IPS-18c (cell line): ENCODE measurements at regions not wholly inside any gene's neighbourhood (a gene's known extent, or its start where the extent isn't known, plus 50 kb on each side); places are given as distances from the start of the nearest gene placed in this dataset.

Experiments
- H3K4me3 ChIP-seq: 2 replicates; pipeline ENCODE4 v1.7.0; 2013; ENCODE audit warnings: low read depth, mild to moderate bottlenecking, low read length, moderate library complexity; ENCODE audit not compliant: insufficient read depth
- H3K9me3 ChIP-seq: one replicate; pipeline ENCODE4 v1.6.1; 2013; ENCODE audit warnings: mild to moderate bottlenecking, low read length, moderate library complexity; ENCODE audit not compliant: control insufficient read depth, insufficient read depth

DNA sequence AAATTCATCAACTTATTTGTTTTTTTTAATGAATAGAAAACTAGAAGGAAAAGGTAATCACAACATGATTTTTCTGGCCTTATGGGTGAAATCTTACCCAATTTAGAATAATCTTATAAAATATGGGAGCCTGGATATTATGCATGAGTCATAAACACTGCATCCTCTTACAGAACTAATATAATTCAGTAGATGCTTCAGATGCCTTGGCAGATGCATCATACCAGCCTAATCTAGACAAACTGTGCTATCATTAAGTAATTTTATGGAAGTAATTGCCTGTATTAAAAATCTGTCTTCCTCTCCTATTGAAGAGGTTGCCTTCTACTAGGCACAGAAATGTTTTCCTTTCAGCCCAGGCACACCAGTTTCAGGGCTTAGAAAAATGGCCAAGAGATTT is 2384.6 kb upstream of the WWC1 start:
- Histone ChIP-seq H3K9me3 (peaks cover 4% of the 10 kb centered on the region), H3K4me3 (no peak overlapping the region)

DNA sequence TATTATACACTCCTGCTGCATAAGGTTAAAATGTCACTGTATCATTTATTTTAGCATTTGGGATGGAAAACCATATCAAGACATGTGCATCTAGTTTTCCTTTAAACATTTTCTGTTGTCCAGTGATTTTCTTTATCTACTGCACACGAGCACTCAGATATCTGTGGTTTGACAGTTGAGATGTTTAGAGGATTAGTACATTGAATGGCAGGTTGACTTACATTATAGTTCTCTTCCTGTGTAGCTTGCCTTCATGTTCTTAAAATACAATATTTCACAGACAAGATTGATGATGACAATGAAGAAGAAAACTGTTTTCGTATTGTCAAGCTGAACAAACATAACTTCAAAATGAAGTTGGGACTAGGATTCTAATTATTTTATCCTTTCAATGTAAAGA is 2378.4 kb upstream of the WWC1 start:
- Histone ChIP-seq H3K9me3 (peaks cover 4% of the 10 kb centered on the region), H3K4me3 (no peak overlapping the region)

DNA sequence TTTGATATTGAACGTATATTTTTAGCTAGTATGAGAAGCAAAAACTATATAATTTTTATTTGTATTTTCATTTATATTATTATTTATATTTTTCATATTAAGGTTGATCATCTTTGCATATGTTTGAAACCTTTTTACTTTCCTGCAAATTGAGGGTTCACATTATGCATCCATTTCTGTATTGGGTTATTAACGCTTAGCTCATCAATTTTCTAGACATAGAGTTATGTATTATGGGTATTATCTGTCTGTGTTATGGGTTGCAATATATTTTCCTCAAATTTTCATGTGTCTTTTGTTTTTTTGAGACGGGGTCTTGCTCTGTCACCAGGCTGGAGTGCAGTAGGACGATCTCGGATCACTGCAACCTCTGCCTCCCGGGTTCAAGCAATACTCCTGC is 2377.0 kb upstream of the WWC1 start:
- H3K4me3 ChIP-seq = no peak overlapping the region
- no peaks in the 10 kb centered on the region for H3K9me3 ChIP-seq

DNA sequence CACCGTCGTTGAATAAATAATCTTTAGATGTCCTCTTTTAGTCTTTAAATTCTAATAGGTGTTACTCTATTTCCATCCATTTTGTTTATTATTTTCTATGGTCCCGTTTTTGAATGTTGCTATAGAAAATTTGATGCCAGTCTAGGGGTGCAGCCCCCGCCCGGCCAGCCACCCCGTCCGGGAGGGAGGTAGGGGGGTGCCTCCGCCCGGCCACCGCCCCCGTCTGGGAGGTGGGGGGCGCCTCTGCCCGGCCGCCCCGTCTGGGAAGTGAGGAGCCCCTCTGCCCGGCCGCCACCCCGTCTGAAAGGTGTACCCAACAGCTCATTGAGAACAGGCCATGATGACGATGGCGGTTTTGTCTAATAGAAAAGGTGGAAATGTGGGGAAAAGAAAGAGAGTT is 2372.2 kb upstream of the WWC1 start:
- Histone ChIP-seq H3K4me3 (no peak overlapping the region), H3K9me3 (no peaks in the 10 kb centered on the region)

DNA sequence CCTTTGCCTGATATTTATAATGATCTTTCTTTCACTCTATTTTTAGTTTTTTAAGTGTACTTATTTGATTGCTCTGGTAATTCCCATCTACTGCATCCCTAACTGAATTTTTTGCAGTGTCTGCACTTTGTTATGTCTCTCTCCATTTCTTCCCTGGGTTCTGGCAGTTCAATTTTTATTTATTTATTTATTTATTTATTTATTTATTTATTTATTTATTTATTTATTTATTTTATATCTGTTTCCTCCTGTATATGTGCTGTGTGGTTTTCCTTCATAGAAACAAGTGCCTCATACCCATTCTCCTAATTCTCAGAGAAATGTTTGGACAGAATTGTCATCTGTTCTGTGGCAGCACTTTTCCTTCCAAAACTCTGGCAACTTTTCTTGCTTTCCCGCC is 2370.8 kb upstream of the WWC1 start:
- H3K4me3 ChIP-seq = no peak overlapping the region
- no peaks in the 10 kb centered on the region for H3K9me3 ChIP-seq

DNA sequence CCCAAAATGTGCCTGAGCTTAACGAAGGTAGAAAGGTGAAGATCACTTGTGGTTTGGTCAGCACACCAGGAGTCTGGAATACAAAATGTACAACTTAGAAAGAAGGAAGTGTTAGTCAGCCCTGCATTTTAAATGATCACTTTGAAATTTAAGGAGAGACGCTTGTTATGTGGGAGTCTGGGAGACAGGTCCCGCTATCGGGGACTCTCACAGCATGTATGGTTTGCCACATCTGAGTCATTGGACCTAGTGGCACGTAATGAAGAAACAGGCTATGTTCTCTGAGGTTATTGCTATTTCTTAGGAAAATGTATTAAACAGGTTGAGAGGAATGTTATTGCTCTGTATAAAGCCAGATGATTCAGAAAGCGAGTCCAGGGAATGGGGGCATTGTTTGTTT is 2362.5 kb upstream of the WWC1 start:
- H3K4me3 ChIP-seq = no peak overlapping the region
- no peaks in the 10 kb centered on the region for H3K9me3 ChIP-seq

DNA sequence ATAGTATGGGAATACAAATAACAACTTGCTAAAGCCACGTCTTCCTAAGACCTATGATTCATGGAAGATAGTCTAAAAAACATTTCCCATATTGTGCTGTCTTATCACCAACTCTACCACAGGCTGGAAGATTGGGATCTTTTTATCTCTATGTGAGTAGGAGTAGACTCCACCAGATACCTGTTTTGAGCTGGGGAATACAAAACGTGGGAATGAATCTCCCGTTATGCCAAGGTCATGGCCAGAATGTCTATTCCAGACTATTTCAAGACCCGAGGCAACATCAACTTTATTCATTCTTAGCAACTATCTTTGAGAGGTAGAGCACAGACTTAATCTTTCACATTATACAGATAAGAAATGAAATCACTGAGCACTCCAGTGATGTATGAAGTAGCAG is 2350.9 kb upstream of the WWC1 start:
- Histone ChIP-seq H3K4me3 (no peak overlapping the region), H3K9me3 (no peaks in the 10 kb centered on the region)

DNA sequence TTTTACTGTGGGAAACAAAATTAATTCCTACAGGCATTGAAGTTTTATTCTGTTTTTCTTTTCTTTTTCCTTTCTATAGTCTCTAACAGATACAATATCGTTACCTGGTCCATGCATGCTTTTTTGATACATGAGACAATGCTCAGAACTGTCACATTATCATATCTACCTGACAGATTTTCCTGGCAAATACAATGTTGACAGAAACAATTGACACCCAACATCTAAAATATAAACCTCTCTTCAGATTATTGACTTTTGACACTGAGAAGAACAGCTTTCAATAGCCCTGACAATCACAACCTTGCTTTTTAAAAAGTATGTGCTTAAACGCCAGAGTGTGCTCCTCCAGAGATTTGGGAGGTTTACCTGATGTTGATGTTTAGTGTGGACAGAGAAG is 2334.6 kb upstream of the WWC1 start:
- no peak overlapping the region for H3K4me3 ChIP-seq
- no peaks in the 10 kb centered on the region for H3K9me3 ChIP-seq

DNA sequence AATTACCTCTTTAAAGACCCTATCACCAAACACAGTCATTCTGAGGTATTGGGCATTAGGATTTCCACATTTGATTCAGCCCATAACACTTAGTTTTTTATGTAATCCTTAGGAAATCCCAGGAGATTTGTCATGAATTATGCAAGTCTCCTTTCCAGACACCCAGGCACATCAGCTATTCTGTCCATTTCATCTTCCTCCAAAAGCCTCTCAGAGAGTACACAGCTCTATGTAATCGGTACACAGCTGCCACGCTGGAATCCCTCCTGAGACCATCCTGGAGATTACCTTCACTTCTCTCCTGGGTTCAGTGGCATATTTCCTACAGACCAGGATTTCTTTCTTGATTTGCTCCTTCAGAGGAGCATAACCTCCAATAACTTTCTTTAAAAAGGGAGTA is 2309.8 kb upstream of the WWC1 start:
- Histone ChIP-seq H3K4me3 (no peak overlapping the region), H3K9me3 (no peaks in the 10 kb centered on the region)

DNA sequence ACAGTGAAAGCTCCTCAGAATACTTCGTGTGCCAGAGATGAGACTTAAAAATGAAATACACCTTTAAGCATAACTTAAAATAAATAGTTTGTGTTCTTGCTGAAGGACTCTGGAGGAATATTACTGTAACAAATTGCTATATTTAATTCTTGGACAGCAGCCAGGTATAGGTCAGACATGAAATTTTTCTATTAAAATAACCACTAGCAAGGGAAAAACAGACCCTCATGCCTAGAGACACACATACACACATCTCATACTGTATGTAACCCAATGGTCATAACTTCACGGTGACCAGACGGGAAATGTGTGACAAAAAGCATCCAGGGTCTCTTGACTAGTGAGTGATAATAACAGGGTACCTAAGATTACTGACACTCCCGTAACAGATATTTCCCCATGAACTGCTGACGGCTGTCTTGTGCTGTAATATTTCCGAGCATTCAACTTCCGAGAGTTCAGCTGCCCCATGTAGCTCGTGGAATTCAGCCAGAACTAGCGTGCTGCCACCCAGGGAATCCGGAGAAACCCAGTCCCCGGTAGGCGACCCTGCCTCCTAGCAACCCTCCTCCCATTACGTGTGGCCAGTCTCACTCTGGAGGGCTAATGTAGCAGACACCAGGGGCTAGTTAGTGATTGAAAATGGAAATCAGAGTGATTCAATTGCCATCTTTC is 2295.1 kb upstream of the WWC1 start:
- Histone ChIP-seq H3K9me3 (no peaks in the 10 kb centered on the region), H3K4me3 (no peak overlapping the region)

DNA sequence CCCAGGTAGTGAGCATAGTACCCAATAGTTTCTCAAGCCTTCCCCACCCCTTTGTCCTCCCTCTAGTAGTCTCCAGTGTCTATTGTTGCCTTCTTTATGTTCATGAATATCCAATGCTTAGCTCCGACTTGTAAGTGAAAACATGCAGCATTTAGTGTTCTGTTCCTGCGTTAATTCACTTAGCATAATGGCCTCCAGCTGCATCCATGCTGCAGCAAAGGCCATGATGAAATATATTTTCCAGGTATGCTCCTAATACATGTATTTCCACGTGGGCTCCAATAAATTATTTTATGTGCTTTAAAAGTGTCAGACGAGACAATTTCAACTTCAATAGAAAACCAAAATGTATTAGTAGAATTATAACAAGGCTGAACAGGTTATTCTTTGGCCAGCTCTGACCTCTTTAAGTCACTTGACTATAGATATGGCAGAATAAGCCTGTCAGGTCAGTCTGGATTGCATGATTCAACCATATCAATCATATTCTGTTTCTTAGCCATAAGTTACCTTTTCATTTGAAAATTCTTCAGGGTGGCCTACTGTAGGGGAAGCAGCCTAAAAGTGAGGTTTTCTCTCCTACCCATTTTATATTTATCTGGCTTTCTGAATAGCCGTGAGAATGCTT is 2291.6 kb upstream of the WWC1 start:
- Histone ChIP-seq H3K4me3 (no peak overlapping the region), H3K9me3 (no peaks in the 10 kb centered on the region)

DNA sequence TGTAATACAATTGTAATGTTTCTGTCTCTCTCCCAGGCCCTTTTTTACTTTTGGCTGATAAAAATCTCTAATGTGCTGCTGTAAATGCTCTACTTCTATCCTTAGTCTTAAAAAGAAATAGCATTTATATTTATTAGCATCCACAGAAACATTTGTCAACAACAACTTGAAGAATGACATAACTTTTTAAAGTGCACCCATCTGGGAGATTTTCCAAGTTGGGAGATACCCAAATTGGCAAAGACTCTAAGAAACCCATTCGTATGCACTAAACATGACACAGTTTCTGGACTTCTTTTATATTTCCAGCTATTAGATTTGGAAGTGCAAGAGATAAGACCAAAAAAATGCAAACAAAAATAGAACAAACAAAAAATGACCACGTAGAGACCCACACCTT is 2287.4 kb upstream of the WWC1 start:
- no peaks in the 10 kb centered on the region for H3K9me3 ChIP-seq

DNA sequence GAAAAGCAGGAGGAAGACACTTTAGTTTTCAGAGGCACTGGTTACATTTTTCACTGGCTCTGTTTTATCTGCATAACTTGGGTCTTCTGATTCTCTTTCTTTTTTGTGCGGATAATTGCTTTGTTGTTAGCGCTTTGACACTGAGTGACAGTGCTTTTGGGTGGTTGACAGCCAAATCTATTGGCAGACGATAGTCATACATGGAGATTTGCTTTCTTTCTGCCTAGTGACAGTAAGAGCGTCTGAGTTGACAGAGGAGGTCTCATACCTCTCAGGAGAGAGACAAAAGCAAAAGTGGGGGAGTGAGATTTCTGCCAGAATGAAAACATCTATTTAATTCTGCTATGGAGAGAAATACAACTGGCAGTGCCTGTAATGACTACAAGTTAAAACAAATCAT is 2278.0 kb upstream of the WWC1 start:
- Histone ChIP-seq H3K4me3 (no peak overlapping the region), H3K9me3 (no peaks in the 10 kb centered on the region)

More for the DNA sequence above, 2287.4 kb upstream of the WWC1 start:
- no peak overlapping the region for H3K4me3 ChIP-seq

DNA sequence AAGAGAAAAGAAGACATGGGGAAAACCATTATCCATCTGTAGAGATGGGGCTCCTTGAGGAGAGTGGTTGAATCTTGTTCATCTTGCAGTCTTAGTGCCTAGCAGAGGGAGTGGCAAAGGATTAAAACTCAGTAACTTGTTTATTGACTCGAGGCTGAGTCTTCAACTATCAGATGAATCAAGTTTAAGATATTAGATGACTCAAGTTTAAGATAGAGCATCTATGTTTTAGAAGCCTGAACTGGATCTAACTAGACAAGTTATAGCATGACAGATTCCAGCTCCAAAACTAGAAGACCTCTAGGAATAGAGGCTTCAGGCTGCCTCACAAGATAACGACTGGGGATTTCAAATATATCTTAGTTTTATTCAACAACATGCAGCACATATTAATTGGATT is 2277.2 kb upstream of the WWC1 start:
- no peaks in the 10 kb centered on the region for H3K9me3 ChIP-seq
- no peak overlapping the region for H3K4me3 ChIP-seq

DNA sequence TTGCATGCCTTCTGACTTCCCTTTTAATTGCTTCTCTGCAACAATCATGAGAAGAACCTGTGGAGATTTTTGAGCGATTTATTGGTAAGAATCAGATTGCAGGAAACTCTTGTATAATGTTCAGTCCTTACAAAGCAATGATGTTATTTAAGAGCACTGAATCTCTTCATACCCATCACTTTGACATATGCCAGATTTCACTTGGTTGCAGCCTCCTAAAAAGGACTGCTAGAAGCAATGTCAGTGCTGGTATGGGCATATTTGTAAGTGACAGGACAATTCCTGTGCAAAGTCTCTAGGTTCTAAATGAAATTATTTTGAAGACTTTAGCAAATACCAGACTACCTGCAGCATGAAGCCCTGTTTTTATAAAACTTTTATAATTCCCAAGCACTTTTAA is 2272.7 kb upstream of the WWC1 start:
- Histone ChIP-seq H3K9me3 (no peaks in the 10 kb centered on the region), H3K4me3 (no peak overlapping the region)

DNA sequence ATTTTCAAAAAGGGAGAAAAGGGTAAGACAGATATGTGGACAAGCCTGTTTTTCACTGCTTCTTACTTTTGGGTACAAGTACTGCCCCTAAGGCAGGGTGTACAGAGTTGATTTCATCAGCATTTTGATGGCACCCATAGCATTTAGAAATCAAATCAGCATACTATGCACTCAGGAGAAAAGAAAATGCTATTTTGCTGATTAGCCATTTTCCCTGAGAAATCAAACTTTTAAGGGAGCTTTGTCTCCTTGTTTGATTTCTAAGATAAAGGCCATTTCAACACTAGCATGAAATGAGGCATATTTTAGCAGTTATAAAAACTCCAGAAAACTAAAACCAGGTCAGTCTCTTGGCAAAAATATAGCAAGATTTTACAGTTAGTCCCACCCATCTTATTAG is 2269.4 kb upstream of the WWC1 start:
- Histone ChIP-seq H3K4me3 (no peak overlapping the region), H3K9me3 (no peaks in the 10 kb centered on the region)

DNA sequence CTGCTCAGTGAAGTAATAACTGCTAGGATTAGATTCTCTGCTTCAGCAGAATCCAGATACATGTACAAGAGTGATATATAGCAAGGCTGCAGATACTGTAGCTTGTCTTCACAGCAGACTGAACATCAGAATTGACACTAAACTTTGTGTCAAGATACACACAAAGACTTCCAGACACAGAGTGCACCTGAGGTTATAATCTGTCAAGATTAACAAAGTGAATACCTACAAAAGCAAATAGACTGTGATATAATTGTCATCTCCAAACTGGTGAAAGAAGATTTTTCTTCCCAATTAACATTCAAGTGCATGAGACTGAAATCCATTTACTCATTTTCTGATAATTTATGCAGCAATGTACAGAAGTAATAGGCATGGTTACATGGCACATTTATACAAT is 2266.5 kb upstream of the WWC1 start:
- H3K4me3 ChIP-seq = no peak overlapping the region
- H3K9me3 ChIP-seq = no peaks in the 10 kb centered on the region

DNA sequence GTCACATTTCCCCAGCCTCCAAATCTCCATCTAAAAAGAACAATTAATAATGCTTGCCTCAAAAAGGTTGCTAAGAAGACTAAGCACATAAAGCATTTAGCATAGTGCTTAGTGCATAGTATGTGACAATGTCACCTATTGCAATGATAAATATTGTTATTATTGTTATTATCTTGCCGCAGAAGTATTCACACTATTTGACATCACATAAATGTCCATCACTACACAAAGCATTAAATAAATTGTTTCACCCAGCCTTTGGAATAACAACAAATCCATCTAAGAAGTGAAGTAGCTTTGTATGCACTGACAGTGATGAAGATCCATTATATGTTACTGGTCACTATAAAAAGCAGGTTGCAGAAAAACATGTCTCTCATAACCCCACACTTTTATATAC is 2263.9 kb upstream of the WWC1 start:
- H3K4me3 ChIP-seq = no peak overlapping the region
- H3K9me3 ChIP-seq = no peaks in the 10 kb centered on the region

DNA sequence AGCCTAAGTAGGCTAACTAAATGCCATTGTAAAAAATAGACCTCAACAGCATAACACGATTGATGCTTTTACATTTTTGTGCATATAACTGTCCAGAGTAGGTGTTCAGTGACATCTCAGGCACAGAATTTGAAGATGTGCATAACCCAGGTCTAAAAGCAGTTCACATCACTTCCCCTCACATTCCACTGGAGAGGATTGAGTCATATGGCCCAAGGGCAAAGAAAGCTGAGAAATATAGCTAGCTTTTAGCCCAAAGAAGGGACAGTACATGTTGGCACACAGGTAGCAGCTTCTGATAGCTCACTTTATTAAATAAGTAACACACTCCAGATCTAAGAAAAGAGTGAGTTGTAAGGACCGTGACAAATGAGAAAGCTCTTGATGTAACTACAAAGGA is 2259.5 kb upstream of the WWC1 start:
- H3K4me3 ChIP-seq = no peak overlapping the region
- no peaks in the 10 kb centered on the region for H3K9me3 ChIP-seq
